ENCODE measurements at regions not wholly inside any gene's neighbourhood (a gene's known extent, or its start where the extent isn't known, plus 50 kb on each side); places are given as distances from the start of the nearest gene placed in this dataset.

DNA sequence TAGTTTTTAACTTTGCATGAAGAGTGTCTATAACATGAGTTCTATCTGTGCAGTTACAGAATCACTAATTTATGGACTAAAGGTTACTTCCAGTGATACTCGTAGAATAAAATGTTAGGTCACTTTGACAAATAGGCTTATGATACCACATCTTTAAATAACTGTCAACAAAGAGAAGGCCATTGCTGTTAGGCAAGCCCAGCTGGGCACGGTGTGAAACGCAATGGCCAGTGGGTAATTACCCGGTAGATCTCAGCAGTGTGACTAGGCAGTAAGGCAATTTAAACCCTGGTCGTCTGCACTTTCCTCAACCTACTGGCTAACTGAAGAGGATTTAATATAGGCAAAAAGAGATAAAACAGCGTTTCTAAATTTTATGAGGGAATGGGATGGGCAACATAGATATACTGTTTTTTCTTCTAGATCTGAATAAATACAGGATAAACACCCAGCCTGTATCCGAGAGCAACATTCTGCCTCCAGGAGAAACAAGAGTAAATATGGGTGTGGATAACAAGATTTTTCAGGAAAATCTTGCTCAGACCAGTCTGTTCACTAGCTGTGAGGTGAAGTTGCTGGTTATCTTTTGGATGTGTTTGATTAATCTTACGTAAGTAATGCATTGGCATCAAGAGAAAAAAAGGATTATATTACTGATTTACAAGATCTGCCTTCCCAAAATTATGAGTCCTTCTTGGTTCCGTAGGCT, 631.3 kb downstream of the EFNB2 start:
- H3K56ac ChIP-seq (replicated peaks; ENCODE audit: insufficient read length, low read depth, low read length) = no peak overlapping the region
- no peak overlapping the region for H3K18ac ChIP-seq (ENCODE audit: extremely low read depth, low read length)
- no peak overlapping the region for H3K4me3 ChIP-seq (ENCODE audit: extremely low read depth in 1 of 4, insufficient read depth in 2 of 4, low read depth in 3 of 4, low read length in 4 of 4)
- H3K9ac ChIP-seq (replicated peaks in 1 of 4; ENCODE audit: extremely low read depth in 1 of 4, low read depth in 3 of 4, low read length in 3 of 4) = no peak overlapping the region
- CTCF ChIA-PET (ENCODE audit: partially characterized antibody) = interaction anchor here (0.5 to 0.9 kb wide), 2 partner anchors 85 to 254 kb away, joined by 3 read pairs; no protein-coding TSS in a partner anchor
- no peaks in the 10 kb centered on the region for H4K20me1 ChIP-seq (replicated peaks in 1 of 2; ENCODE audit: control insufficient read depth in 1 of 2, insufficient read depth in 2 of 2, low read length in 2 of 2)
- H3K4me2 ChIP-seq (ENCODE audit: insufficient read depth in 1 of 2, low read depth in 2 of 2, low read length in 2 of 2) = no peak overlapping the region
- no peak overlapping the region for H4K8ac ChIP-seq (ENCODE audit: extremely low read depth, insufficient read depth, low read length)
- H2AK5ac ChIP-seq (ENCODE audit: low read depth, low read length) = no peak overlapping the region
- H3K79me2 ChIP-seq (ENCODE audit: control insufficient read depth in 1 of 2, insufficient read depth in 2 of 2, low read length in 2 of 2) = no peaks in the 10 kb centered on the region
- H2BK20ac ChIP-seq (ENCODE audit: low read length) = no peak overlapping the region
- H3K4ac ChIP-seq (replicated peaks; ENCODE audit: insufficient read length, low read depth, low read length) = no peak overlapping the region
- no peaks in the 10 kb centered on the region for H3K9me3 ChIP-seq (ENCODE audit: insufficient read depth in 2 of 2, low read depth in 1 of 2, low read length in 1 of 2)
- H4K5ac ChIP-seq (ENCODE audit: insufficient read length, low read depth, low read length) = no peak overlapping the region
- H3K27me3 ChIP-seq (replicated peaks in 1 of 4; ENCODE audit: control insufficient read depth in 3 of 4, extremely low read depth in 1 of 4, insufficient read depth in 3 of 4, low read length in 3 of 4) = no peaks in the 10 kb centered on the region
- H3K23ac ChIP-seq (ENCODE audit: insufficient read length) = no peak overlapping the region
- H3K23me2 ChIP-seq (ENCODE audit: low read depth, low read length) = no peaks in the 10 kb centered on the region
- DNase-seq (ENCODE audit: low read depth in 1 of 2, low spot score in 2 of 2) (no peak), FAIRE-seq (no peak)
- no peaks in the 10 kb centered on the region for H3K79me1 ChIP-seq (ENCODE audit: low read depth, low read length)
- H3K27ac ChIP-seq (ENCODE audit: low read depth, low read length) = no peak overlapping the region
- H2BK15ac ChIP-seq (ENCODE audit: low read length) = no peak overlapping the region
- POLR2A ChIA-PET (ENCODE audit: partially characterized antibody) = no interaction called here
- no peak overlapping the region for H4K91ac ChIP-seq (replicated peaks; ENCODE audit: insufficient read length, low read length)
- WGBS, 2 experiments (ENCODE audit: extremely low coverage in 1 of 2, insufficient coverage in 1 of 2, insufficient read length in 1 of 2, insufficient replicate concordance in 2 of 2, low coverage in 1 of 2, low lambda C conversion rate in 2 of 2, missing lambda C conversion rate in 1 of 2) = 91% methylated on average over 9 of the region's 9 CpGs; no CpG with 5 or more reads in 1 of the 2 experiments
- no peak overlapping the region for H2BK12ac ChIP-seq (ENCODE audit: low read depth, low read length)
- no peak overlapping the region for H2BK5ac ChIP-seq (ENCODE audit: low read depth, low read length)
- no peaks in the 10 kb centered on the region for H3K36me3 ChIP-seq (ENCODE audit: control insufficient read depth in 2 of 4, insufficient read depth in 4 of 4, low read length in 3 of 4)
- no peaks in the 10 kb centered on the region for H3K4me1 ChIP-seq (replicated peaks in 1 of 4; ENCODE audit: control insufficient read depth in 3 of 4, insufficient read depth in 4 of 4, low read length in 3 of 4)
- H2AFZ ChIP-seq (ENCODE audit: low read length) = no peak overlapping the region
- H2BK120ac ChIP-seq (replicated peaks; ENCODE audit: low read depth, low read length) = no peak overlapping the region
- no peak overlapping the region for H3K14ac ChIP-seq (ENCODE audit: insufficient read length)
- no peak for TF ChIP-seq POLR2AphosphoS5 (IDR thresholded peaks at IDR 0.05; ENCODE audit: low read depth, low read length)
- TF ChIP-seq BCL11A (IDR thresholded peaks at IDR 0.05; ENCODE audit: low read depth in 2 of 2, low read length in 2 of 2) = no peak
- TF ChIP-seq SIX5 (IDR thresholded peaks at IDR 0.05; ENCODE audit: low read depth, low read length) = no peak
- TF ChIP-seq KDM4A (IDR thresholded peaks at IDR 0.05; ENCODE audit: low read depth, low read length, severe bottlenecking) = no peak
- TF ChIP-seq BACH1 (IDR thresholded peaks at IDR 0.05; ENCODE audit: low read length) = no peak
- no peak for TF ChIP-seq SIRT6 (IDR thresholded peaks at IDR 0.05; ENCODE audit: low read length)
- no peak for TF ChIP-seq TBP (IDR thresholded peaks at IDR 0.05; ENCODE audit: low read depth, low read length)
- TF ChIP-seq GABPA (IDR thresholded peaks at IDR 0.05; ENCODE audit: borderline replicate concordance, insufficient read depth, low read length) = no peak
- TF ChIP-seq, protein P1, sequence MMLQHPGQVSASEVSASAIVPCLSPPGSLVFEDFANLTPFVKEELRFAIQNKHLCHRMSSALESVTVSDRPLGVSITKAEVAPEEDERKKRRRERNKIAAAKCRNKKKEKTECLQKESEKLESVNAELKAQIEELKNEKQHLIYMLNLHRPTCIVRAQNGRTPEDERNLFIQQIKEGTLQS (IDR thresholded peaks at IDR 0.05; ENCODE audit: insufficient read depth, low read depth, low read length) = no peak
- TF ChIP-seq CBX8 (IDR thresholded peaks at IDR 0.05; ENCODE audit: borderline replicate concordance, low read depth, low read length) = no peak
- TF ChIP-seq MAFK (IDR thresholded peaks at IDR 0.05; ENCODE audit: low read depth, low read length) = no peak
- no peak for TF ChIP-seq RXRA (IDR thresholded peaks at IDR 0.05; ENCODE audit: insufficient read depth, low read depth, low read length)
- TF ChIP-seq, protein P2, sequence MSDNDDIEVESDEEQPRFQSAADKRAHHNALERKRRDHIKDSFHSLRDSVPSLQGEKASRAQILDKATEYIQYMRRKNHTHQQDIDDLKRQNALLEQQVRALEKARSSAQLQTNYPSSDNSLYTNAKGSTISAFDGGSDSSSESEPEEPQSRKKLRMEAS (IDR thresholded peaks at IDR 0.05) = no peak
- TF ChIP-seq TEAD4 (IDR thresholded peaks at IDR 0.05; ENCODE audit: low read depth, low read length) = no peak
